ENCODE measurements at regions not wholly inside any gene's neighbourhood (a gene's known extent, or its start where the extent isn't known, plus 50 kb on each side); places are given as distances from the start of the nearest gene placed in this dataset.

- no peak for TF ChIP-seq FOSL2 (IDR thresholded peaks at IDR 0.05; ENCODE audit: borderline replicate concordance, low read depth)
- no peak for TF ChIP-seq RAD21 (IDR thresholded peaks at IDR 0.05; ENCODE audit: low read length)
- no peak for TF ChIP-seq RFX5 (IDR thresholded peaks at IDR 0.05; ENCODE audit: low read length)
- TF ChIP-seq TCF12 (IDR thresholded peaks at IDR 0.05), result no peak
- TF ChIP-seq, protein P1, sequence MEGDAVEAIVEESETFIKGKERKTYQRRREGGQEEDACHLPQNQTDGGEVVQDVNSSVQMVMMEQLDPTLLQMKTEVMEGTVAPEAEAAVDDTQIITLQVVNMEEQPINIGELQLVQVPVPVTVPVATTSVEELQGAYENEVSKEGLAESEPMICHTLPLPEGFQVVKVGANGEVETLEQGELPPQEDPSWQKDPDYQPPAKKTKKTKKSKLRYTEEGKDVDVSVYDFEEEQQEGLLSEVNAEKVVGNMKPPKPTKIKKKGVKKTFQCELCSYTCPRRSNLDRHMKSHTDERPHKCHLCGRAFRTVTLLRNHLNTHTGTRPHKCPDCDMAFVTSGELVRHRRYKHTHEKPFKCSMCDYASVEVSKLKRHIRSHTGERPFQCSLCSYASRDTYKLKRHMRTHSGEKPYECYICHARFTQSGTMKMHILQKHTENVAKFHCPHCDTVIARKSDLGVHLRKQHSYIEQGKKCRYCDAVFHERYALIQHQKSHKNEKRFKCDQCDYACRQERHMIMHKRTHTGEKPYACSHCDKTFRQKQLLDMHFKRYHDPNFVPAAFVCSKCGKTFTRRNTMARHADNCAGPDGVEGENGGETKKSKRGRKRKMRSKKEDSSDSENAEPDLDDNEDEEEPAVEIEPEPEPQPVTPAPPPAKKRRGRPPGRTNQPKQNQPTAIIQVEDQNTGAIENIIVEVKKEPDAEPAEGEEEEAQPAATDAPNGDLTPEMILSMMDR (IDR thresholded peaks at IDR 0.05), result no peak
- TF ChIP-seq POLR2AphosphoS5 (IDR thresholded peaks at IDR 0.05; ENCODE audit: low read depth, low read length), result no peak
- TF ChIP-seq, protein P2, sequence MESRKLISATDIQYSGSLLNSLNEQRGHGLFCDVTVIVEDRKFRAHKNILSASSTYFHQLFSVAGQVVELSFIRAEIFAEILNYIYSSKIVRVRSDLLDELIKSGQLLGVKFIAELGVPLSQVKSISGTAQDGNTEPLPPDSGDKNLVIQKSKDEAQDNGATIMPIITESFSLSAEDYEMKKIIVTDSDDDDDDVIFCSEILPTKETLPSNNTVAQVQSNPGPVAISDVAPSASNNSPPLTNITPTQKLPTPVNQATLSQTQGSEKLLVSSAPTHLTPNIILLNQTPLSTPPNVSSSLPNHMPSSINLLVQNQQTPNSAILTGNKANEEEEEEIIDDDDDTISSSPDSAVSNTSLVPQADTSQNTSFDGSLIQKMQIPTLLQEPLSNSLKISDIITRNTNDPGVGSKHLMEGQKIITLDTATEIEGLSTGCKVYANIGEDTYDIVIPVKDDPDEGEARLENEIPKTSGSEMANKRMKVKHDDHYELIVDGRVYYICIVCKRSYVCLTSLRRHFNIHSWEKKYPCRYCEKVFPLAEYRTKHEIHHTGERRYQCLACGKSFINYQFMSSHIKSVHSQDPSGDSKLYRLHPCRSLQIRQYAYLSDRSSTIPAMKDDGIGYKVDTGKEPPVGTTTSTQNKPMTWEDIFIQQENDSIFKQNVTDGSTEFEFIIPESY (IDR thresholded peaks at IDR 0.05; ENCODE audit: borderline replicate concordance, low read depth), result no peak
- no peak for TF ChIP-seq EZH2phosphoT487 (IDR thresholded peaks at IDR 0.05; ENCODE audit: borderline replicate concordance, low read depth)
- TF ChIP-seq YY1 (IDR thresholded peaks at IDR 0.05; ENCODE audit: low read depth), result no peak
- no peak for TF ChIP-seq USF2 (IDR thresholded peaks at IDR 0.05; ENCODE audit: borderline replicate concordance, low read depth, low read length)
- no peak for TF ChIP-seq FOXJ3 (CRISPR knock-in tag; IDR thresholded peaks at IDR 0.05)
These were observed 347.6 kb upstream of the SLC30A5 start for GRCh38 chr5:68746220-68746619.
